T follicular helper cell (primary cell): ENCODE measurements at regions not wholly inside any gene's neighbourhood (a gene's known extent, or its start where the extent isn't known, plus 50 kb on each side); places are given as distances from the start of the nearest gene placed in this dataset.
"Not testable (repeated sequence)": the region's sequence is repeated elsewhere in the genome, so short reads cannot be mapped to it uniquely, and the experiment has no call there.

Experiments used
- DNase-seq: peaks from one replicate; pipeline ENCODE4 v3.0.0-alpha.2; 2020; ENCODE audit warnings: low read depth

GRCh38 chr16:52104993-52105392 is 441.9 kb downstream of the TOX3 start:
- DNase-seq = not testable (repeated sequence)

GRCh38 chr16:52103791-52104190 is 443.2 kb downstream of the TOX3 start:
- DNase-seq = no peak

- DNase-seq = no peak
Measured at GRCh38 chr16:52101246-52101645, 445.7 kb downstream of the TOX3 start.

- DNase-seq = no peak
Measured at GRCh38 chr16:52099382-52099781, 447.6 kb downstream of the TOX3 start.

GRCh38 chr16:52095471-52095870 is 451.5 kb downstream of the TOX3 start:
- no peak for DNase-seq

GRCh38 chr16:52092126-52092525 is 454.8 kb downstream of the TOX3 start:
- DNase-seq = no peak

- no peak for DNase-seq
Measured at GRCh38 chr16:52090080-52090479, 456.9 kb downstream of the TOX3 start.

- no peak for DNase-seq
Measured at GRCh38 chr16:52089476-52089875, 457.5 kb downstream of the TOX3 start.

GRCh38 chr16:52086901-52087300 is 460.0 kb downstream of the TOX3 start:
- DNase-seq = no peak

GRCh38 chr16:52078716-52079655 is 468.0 kb downstream of the TOX3 start:
- DNase-seq = no peak

GRCh38 chr16:52077607-52078006 is 469.3 kb downstream of the TOX3 start:
- no peak for DNase-seq

- DNase-seq = no peak
Measured at GRCh38 chr16:52076801-52077201, 470.1 kb downstream of the TOX3 start.

- no peak for DNase-seq
Measured at GRCh38 chr16:52076332-52076731, 470.6 kb downstream of the TOX3 start.

- DNase-seq = no peak
Measured at GRCh38 chr16:52074133-52074532, 472.8 kb downstream of the TOX3 start.

GRCh38 chr16:52073024-52073423 is 473.9 kb downstream of the TOX3 start:
- DNase-seq = no peak

GRCh38 chr16:52071101-52071500 is 475.8 kb downstream of the TOX3 start:
- no peak for DNase-seq

- no peak for DNase-seq
Measured at GRCh38 chr16:52070341-52071057, 476.4 kb downstream of the TOX3 start.

- DNase-seq = no peak
Measured at GRCh38 chr16:52069866-52070265, 477.1 kb downstream of the TOX3 start.

GRCh38 chr16:52068447-52069074 is 478.4 kb downstream of the TOX3 start:
- no peak for DNase-seq

GRCh38 chr16:52066962-52067361 is 480.0 kb downstream of the TOX3 start:
- no peak for DNase-seq

GRCh38 chr16:52056259-52056658 is 490.7 kb downstream of the TOX3 start:
- DNase-seq = no peak

- DNase-seq = no peak
Measured at GRCh38 chr16:52055381-52055780, 491.6 kb downstream of the TOX3 start.

GRCh38 chr16:52054326-52054725 is 492.6 kb downstream of the TOX3 start:
- DNase-seq = no peak
